ENCODE measurements at regions not wholly inside any gene's neighbourhood (a gene's known extent, or its start where the extent isn't known, plus 50 kb on each side); places are given as distances from the start of the nearest gene placed in this dataset.

- no peaks in the 10 kb centered on the region for H3K27me3 ChIP-seq
- H3K36me3 ChIP-seq = no peaks in the 10 kb centered on the region
- no peak for DNase-seq
- H3K4me3 ChIP-seq (ENCODE audit: low read depth, low read length) = no peak overlapping the region
- no peaks in the 10 kb centered on the region for H3K9me3 ChIP-seq
- H3K4me1 ChIP-seq = no peaks in the 10 kb centered on the region
- TF ChIP-seq CTCF (IDR thresholded peaks at IDR 0.05; ENCODE audit: low read depth, low read length) = no peak
Measured at GRCh38 chr18:75492852-75493251, 65.3 kb upstream of the SMIM21 start.

- Histone ChIP-seq H3K4me3 (ENCODE audit: low read depth, low read length) (no peak overlapping the region), H3K27me3 (no peaks in the 10 kb centered on the region), H3K9me3 (no peaks in the 10 kb centered on the region), H3K36me3 (no peaks in the 10 kb centered on the region), H3K4me1 (no peaks in the 10 kb centered on the region)
- no peak for DNase-seq
- no peak for TF ChIP-seq CTCF (IDR thresholded peaks at IDR 0.05; ENCODE audit: low read depth, low read length)
Measured at GRCh38 chr18:75491361-75491760, 63.9 kb upstream of the SMIM21 start.

GRCh38 chr18:75489493-75490190 is 62.1 kb upstream of the SMIM21 start:
- H3K27me3 ChIP-seq = no peaks in the 10 kb centered on the region
- no peak for DNase-seq
- H3K36me3 ChIP-seq = no peaks in the 10 kb centered on the region
- no peak for TF ChIP-seq CTCF (IDR thresholded peaks at IDR 0.05; ENCODE audit: low read depth, low read length)
- H3K4me3 ChIP-seq (ENCODE audit: low read depth, low read length) = no peak overlapping the region
- H3K4me1 ChIP-seq = no peaks in the 10 kb centered on the region
- H3K9me3 ChIP-seq = no peaks in the 10 kb centered on the region

GRCh38 chr18:75483662-75484061 is 56.2 kb upstream of the SMIM21 start:
- DNase-seq = no peak
- Histone ChIP-seq H3K4me3 (ENCODE audit: low read depth, low read length) (no peak overlapping the region), H3K36me3 (no peaks in the 10 kb centered on the region), H3K9me3 (no peaks in the 10 kb centered on the region), H3K4me1 (no peaks in the 10 kb centered on the region), H3K27me3 (no peaks in the 10 kb centered on the region)
- no peak for TF ChIP-seq CTCF (IDR thresholded peaks at IDR 0.05; ENCODE audit: low read depth, low read length)

GRCh38 chr18:75482880-75483279 is 55.4 kb upstream of the SMIM21 start:
- H3K27me3 ChIP-seq = no peaks in the 10 kb centered on the region
- no peak for TF ChIP-seq CTCF (IDR thresholded peaks at IDR 0.05; ENCODE audit: low read depth, low read length)
- no peaks in the 10 kb centered on the region for H3K9me3 ChIP-seq
- H3K36me3 ChIP-seq = no peaks in the 10 kb centered on the region
- H3K4me3 ChIP-seq (ENCODE audit: low read depth, low read length) = no peak overlapping the region
- DNase-seq = no peak
- no peaks in the 10 kb centered on the region for H3K4me1 ChIP-seq

GRCh38 chr18:75480487-75480886 is 53.0 kb upstream of the SMIM21 start:
- Histone ChIP-seq H3K27me3 (no peaks in the 10 kb centered on the region), H3K9me3 (no peaks in the 10 kb centered on the region), H3K4me3 (ENCODE audit: low read depth, low read length) (no peak overlapping the region), H3K4me1 (no peaks in the 10 kb centered on the region), H3K36me3 (no peaks in the 10 kb centered on the region)
- DNase-seq = no peak
- no peak for TF ChIP-seq CTCF (IDR thresholded peaks at IDR 0.05; ENCODE audit: low read depth, low read length)

Measured in BE2C (cell line).